NCI-H526 (cell line): ENCODE measurements at regions not wholly inside any gene's neighbourhood (a gene's known extent, or its start where the extent isn't known, plus 50 kb on each side); places are given as distances from the start of the nearest gene placed in this dataset.

Source experiments
- DNase-seq, 2 experiments: peaks; one replicate each; lab custom pipeline; 2025; lab: John Stamatoyannopoulos, UW

DNA sequence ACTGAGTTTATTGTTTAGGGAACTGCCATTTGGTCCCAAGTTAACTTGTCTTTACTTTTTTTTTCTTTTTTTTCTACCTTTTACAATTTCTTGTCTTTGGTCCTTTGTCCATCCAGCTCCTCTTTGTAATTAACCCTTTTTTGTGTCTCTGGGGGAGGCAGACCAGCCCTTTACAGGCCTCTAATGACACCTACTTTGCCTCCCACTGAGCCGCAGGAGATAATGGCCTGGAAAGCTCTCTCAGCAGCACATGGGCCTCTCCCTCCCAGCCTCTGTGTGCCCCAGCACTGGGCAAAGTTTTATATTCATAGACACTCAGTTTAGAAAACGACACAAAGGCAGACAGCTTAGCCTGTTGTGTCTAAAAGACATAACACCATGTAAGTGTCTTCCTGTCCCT lies 480.4 kb downstream of the SOX6 start:
- DNase-seq, result no peak

DNA sequence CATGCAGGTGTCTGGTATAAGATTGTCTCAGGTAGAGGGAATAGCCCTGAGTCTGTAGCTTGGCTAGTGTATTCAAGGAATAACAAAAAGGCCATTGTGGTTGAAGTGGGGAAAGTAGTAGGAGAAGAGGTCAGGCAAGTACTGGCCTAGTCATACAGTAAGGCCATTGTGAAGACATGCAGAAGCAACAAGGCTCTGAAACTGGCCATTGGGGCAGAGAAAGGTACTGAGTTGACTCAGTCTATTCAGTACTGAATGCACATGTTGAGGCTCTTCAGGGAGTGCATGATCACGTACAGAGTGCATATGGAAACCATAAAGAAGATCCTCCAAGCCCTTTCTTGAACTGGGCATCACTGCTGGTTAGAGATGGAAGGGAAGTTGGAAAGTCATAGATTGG lies 477.6 kb downstream of the SOX6 start:
- DNase-seq, result no peak

DNA sequence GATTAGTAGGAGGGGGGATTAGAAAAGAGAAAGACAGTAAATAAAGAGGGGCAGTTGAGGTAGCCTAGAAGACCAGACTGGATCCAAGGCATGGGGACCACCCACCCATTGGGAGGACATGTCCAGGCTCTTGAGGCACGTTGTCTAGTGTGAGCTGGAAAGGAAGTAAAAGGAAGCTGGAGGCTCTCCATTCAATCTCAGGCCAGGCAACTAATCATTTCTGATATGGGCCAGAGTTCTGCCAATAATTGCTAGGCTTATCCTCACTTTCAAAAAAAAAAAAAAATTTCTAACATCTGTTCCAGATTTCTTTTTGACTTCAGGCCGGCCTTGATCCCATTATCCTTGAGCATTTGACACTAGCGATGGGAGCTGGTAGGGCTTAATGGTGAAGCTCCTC lies 476.1 kb downstream of the SOX6 start:
- no peak for DNase-seq

DNA sequence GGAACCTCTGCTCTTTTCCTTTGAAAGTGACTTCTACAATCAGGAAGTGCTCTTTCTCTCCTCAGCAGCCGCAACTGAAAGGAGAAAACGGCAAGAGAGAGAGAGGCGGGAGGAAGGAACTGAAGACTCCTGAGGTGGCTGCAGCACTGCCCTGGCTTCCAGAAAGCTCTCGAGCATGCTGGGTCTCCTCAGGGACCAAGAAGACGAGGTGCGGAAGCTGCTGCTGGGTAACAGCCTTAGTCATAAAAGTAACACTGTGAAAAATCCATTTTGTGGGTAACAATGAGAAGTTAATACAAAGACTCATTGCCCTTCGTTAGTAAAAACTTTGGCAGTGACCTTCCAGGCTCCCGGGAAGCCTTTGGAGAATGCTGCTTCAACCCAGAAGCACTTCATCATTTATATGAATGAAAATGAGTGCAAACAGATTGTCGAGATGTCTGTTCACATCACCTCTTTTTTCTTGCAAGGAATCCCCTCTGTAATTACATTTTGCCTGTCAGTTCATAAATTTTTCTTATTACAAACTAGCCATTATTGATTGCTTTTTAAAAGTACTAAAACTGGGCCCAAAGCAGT lies 473.4 kb downstream of the SOX6 start:
- DNase-seq, result no peak

DNA sequence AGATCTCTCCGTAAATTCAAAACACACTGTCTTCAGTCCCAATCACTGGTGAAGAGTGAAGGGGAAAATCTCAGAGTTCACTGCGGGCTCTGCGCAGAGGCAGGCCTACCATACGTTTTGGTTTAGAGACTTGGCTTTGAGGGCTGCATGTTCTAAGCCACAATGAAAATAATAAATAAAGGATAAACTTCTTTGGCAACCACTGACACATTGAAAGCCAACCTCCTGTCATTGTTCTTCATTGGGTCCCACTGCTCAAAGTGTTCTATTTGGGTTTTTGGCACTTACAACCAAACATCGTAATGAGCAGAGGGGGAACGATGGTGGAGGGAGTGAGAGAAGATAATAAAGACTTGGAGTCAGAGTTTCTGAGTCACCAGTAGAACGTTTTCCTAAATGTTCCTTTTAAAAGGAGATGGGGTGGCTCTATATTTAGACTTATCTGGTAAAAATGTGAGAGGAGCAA lies 472.9 kb downstream of the SOX6 start:
- no peak for DNase-seq

- no peak for DNase-seq
Observed at GRCh38 chr11:15884141-15884540, 472.2 kb downstream of the SOX6 start.

DNA sequence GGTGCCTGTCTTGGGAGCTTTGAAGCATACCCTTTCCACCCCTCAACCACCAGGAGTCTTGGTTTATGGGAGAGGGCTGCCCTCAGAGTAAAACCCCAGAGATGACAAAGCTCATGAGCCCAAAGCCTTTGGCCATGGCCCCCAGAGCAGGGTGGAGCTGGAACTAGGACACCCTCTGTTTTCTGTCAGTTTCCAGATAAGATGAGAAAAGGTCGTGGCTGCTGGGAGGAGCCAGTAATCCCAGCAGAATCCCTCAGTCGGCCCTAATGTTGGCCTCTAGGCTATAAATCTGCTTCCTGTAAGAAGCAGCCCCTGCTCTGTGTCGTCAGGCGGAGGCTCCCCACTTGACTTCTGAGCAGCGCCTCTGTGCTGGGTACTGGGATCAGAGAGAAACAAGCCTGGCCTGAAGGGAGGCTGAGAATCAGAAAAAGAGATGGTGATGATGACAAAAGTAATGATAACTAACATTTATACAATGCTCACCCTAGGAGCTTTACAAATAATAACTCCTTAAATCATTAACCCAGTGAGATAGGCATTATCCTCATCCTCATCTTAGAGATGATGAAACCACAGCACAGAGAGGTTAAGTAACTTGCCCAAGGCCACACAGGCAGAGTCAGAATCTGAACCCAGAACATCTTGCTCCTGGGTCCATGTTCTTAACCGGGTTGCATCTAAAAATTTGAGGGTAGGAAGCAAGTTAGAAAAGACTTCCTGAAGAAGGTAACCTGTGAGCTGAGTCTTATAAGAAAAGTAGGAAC lies 471.4 kb downstream of the SOX6 start:
- no peak for DNase-seq

DNA sequence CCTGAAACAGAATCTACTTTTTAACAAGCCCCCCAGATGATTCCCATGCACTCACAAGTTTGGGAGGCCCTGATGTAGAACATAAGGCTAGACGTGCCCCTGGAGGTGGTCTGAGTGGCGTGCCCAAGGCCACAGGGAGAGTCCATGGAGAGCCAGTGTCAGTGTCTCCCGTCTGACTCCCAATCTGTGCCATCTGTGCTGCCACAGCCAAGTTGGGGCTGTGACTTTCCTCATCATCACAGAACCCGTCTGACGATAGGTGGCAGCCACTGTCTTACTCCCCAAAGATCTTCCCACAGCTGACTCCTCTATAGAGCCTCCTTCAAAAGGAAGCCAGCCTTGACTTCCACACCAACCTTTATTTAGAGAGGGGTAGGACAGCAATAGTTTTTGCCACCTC lies 470.5 kb downstream of the SOX6 start:
- DNase-seq, result no peak

DNA sequence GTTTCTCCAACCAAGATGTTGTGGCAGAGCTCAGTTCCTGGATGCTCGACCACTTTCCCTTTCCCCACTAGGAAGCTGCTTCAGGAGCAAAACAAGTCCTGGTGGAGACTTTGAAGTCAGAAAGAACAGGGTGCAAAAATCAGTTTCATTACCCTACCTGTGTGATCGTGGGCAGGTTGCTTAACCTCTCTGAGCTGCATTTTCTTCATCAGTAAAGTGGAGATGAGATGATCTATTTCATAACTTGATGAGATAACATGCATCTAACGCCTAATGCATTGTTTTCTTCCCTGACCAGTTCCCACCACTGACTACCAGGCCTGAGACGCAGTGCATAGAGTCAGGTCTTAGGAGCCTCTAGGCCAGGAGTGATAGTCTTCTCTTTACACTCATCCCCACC lies 470.0 kb downstream of the SOX6 start:
- no peak for DNase-seq

- no peak for DNase-seq
Observed at GRCh38 chr11:15886866-15887265, 469.5 kb downstream of the SOX6 start.

DNA sequence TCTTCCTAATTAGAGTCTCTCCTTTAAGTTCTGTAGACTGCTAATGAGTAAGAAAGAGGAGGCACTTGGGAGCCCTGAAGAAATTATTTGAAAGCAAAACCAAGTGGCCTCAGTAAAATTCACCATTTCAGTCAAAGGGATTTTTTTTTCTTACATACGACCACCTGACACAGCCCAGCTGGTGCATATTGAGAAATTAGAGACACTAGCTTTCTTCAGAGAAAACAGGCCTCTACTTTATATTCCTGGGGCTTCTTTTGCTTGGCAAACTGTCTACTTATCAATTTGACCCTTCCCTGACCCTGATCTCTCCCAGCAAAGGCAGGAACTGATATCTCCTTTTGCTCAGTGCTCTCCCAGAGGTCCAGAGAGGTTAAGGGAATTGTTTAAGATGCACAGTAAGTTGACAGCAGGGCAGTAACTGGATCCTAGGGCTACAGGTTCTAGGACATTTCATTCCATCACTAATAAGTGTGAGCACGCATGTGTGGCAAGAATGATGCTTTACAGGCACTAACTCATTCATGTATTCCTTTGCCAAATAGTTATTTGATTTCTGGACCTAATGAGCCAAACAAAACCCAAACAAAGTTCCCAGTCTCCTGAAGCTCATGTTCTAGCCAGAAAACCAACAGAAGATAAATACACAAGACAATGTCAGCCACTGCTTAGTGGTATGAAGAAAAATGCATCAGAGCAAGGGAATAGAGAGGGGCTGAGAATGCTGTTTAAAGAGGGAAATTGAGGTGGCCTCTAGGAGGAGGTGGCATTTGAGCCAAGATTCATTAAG lies 467.6 kb downstream of the SOX6 start:
- no peak for DNase-seq

GRCh38 chr11:15889363-15890030 lies 466.8 kb downstream of the SOX6 start:
- no peak for DNase-seq

- no peak for DNase-seq
Observed at GRCh38 chr11:15890031-15890713, 466.2 kb downstream of the SOX6 start.

- DNase-seq, result peak; percentile 66 to 75
Observed at GRCh38 chr11:15893080-15893492, 463.3 kb downstream of the SOX6 start.

DNA sequence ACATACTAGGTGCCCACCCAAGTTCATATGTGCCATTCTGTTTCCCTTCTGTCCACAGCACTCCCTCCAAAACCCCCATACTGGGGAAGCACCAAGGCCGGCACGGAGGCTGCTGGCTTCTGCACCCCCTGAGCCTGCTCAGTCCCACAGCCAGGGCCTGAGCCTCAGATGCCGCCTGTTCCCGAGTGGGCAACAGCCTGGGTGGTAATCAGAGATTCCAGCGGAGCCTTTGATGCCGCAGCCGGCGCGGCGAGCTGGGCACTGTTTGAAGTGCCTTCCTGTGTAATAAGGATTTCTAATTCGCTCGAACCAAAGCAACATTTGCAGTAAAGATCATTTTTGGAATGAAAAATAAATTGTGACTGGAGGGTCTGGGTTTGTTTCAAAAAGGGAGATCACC lies 460.3 kb downstream of the SOX6 start:
- no peak for DNase-seq

GRCh38 chr11:15896530-15896929 lies 459.8 kb downstream of the SOX6 start:
- DNase-seq, result no peak

DNA sequence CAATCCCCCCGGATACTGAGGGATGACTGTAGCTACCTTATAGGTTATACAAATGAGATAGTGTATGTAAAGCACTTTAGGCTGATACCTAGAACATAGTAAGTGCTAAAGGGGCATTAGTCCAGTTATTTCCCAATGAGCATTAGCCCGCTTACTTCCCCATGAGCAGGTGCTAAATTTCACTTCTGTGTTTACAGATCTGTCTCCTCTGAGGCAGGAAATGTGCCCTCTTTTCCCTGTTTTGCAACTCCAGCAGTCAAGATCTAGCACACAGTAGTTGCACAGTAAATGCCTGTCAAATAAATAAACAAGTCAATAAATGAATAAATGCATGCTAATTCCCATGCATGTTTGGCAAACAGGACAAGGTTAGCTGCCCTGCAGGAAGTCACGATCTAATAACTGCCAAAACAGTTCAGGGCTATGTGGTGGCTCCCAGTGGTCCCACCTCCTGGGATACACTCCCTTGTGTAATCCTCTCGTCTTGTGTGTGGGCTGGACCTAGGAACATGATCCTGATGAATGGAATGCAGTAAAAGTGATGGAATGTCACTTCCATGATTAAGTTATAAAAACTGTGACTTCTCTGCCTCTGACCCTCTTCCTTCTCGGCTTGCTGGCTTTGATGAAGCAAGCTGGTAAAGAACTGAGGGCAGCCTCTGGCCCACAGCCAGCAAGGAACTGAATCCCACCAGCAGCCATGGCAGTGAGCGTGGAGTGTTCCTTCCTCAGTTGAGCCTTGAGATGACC lies 459.0 kb downstream of the SOX6 start:
- no peak for DNase-seq

DNA sequence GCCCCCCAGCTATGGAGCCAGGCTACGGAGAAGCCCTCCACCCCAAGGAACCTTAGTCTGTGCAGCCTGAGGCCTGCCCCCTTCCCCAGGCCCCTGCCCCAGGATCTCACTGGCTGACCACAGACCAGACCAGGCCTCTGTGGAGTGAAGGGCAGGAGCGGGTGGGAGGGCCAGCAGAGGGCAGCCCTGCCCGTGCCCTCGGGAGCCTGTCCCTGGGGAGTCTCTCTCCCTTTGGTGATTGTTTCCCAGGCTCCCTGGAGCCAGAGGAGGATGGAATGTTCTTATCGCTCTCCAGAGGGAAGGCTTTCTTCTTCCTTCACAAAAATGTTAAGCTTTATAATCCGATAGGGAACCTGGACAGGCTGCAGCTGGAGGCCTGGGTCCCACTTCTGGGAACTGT lies 455.3 kb downstream of the SOX6 start:
- DNase-seq, result peak in 1 of 2 experiments; percentile 71

- DNase-seq, result no peak
Observed at GRCh38 chr11:15901790-15902189, 454.6 kb downstream of the SOX6 start.

GRCh38 chr11:15903246-15903645 lies 453.1 kb downstream of the SOX6 start:
- no peak for DNase-seq
